ENCODE measurements at regions not wholly inside any gene's neighbourhood (a gene's known extent, or its start where the extent isn't known, plus 50 kb on each side); places are given as distances from the start of the nearest gene placed in this dataset.

DNA sequence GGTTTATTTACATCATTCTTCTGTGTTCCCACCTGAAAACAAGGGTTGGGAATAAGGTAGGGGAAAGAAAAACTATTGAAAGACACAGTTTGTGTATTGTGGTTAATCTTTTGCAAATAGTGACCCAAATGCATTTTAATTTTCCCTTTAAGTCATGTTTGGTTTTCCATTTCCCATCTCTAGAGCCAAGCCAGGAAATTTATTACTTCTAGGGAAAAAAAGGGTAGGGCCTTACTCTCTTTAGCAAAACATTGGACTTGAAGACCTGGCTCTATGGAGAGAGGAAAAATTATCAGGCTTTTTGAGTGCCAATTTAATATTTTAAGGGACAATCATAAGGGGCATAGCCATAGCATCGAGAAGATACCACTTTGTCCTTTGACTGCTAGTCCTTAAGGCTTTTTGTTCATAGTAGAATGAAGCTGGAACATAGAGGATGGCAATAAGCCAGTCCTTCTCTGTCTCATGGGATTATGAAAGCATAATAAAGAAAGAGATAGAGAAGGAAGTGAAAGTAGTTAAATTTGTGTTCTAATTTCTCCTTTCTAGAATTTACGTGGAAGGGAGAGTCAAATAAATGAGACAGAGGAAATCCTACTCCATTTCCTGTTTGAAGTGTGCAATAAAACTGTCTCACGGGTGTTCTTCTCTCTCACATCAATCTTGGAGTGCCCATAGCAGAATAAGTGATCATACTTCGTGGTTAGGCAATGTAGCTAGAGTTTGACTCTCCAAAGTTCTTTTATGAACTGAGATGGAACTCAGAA lies 50.9 kb upstream of the PPFIA2 start:
- no peaks in the 10 kb centered on the region for H3K36me3 ChIP-seq (ENCODE audit: control insufficient read depth, insufficient read depth, low read length)
- no peak for DNase-seq (ENCODE audit: low read depth, low spot score)
- intact Hi-C loops (cut with micrococcal nuclease; ENCODE audit: unreplicated experiment) (no loop called here), in situ Hi-C loops (cut with HindIII; ENCODE audit: low pct_unique_long_range_greater_than_20kb, low sequenced_read_pairs) (no loop called here)
- ChIA-PET CTCF (no interaction called here), POLR2A (no interaction called here)
- TF ChIP-seq, protein P1, sequence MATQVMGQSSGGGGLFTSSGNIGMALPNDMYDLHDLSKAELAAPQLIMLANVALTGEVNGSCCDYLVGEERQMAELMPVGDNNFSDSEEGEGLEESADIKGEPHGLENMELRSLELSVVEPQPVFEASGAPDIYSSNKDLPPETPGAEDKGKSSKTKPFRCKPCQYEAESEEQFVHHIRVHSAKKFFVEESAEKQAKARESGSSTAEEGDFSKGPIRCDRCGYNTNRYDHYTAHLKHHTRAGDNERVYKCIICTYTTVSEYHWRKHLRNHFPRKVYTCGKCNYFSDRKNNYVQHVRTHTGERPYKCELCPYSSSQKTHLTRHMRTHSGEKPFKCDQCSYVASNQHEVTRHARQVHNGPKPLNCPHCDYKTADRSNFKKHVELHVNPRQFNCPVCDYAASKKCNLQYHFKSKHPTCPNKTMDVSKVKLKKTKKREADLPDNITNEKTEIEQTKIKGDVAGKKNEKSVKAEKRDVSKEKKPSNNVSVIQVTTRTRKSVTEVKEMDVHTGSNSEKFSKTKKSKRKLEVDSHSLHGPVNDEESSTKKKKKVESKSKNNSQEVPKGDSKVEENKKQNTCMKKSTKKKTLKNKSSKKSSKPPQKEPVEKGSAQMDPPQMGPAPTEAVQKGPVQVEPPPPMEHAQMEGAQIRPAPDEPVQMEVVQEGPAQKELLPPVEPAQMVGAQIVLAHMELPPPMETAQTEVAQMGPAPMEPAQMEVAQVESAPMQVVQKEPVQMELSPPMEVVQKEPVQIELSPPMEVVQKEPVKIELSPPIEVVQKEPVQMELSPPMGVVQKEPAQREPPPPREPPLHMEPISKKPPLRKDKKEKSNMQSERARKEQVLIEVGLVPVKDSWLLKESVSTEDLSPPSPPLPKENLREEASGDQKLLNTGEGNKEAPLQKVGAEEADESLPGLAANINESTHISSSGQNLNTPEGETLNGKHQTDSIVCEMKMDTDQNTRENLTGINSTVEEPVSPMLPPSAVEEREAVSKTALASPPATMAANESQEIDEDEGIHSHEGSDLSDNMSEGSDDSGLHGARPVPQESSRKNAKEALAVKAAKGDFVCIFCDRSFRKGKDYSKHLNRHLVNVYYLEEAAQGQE (IDR thresholded peaks at IDR 0.05; ENCODE audit: insufficient read depth in 1 of 2, low read depth in 2 of 2, low read length in 1 of 2): no peak
- TF ChIP-seq TCF7L2 (IDR thresholded peaks at IDR 0.05; ENCODE audit: low read depth, low read length) (no peak), SIN3A (IDR thresholded peaks at IDR 0.05; ENCODE audit: borderline replicate concordance, insufficient read depth, low read depth, low read length) (no peak), POLR2AphosphoS5 (IDR thresholded peaks at IDR 0.05; ENCODE audit: low read depth, low read length) (no peak)
- TF ChIP-seq, protein P2, sequence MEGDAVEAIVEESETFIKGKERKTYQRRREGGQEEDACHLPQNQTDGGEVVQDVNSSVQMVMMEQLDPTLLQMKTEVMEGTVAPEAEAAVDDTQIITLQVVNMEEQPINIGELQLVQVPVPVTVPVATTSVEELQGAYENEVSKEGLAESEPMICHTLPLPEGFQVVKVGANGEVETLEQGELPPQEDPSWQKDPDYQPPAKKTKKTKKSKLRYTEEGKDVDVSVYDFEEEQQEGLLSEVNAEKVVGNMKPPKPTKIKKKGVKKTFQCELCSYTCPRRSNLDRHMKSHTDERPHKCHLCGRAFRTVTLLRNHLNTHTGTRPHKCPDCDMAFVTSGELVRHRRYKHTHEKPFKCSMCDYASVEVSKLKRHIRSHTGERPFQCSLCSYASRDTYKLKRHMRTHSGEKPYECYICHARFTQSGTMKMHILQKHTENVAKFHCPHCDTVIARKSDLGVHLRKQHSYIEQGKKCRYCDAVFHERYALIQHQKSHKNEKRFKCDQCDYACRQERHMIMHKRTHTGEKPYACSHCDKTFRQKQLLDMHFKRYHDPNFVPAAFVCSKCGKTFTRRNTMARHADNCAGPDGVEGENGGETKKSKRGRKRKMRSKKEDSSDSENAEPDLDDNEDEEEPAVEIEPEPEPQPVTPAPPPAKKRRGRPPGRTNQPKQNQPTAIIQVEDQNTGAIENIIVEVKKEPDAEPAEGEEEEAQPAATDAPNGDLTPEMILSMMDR (IDR thresholded peaks at IDR 0.05): no peak
- BruUV-seq (replicated peaks): no TSS peak
- ATAC-seq: no peak
- no peaks in the 10 kb centered on the region for H3K4me1 ChIP-seq (ENCODE audit: control insufficient read depth, insufficient read depth, low read length)
- no peaks in the 10 kb centered on the region for H3K27me3 ChIP-seq (ENCODE audit: control insufficient read depth, insufficient read depth, low read length)
- no peak overlapping the region for H3K27ac ChIP-seq (ENCODE audit: low read length)
- H3K4me3 ChIP-seq (ENCODE audit: low read depth in 2 of 2, low read length in 2 of 2): no peak overlapping the region
- no peaks in the 10 kb centered on the region for H3K9me3 ChIP-seq (ENCODE audit: control insufficient read depth, insufficient read depth, low read depth, low read length)

DNA sequence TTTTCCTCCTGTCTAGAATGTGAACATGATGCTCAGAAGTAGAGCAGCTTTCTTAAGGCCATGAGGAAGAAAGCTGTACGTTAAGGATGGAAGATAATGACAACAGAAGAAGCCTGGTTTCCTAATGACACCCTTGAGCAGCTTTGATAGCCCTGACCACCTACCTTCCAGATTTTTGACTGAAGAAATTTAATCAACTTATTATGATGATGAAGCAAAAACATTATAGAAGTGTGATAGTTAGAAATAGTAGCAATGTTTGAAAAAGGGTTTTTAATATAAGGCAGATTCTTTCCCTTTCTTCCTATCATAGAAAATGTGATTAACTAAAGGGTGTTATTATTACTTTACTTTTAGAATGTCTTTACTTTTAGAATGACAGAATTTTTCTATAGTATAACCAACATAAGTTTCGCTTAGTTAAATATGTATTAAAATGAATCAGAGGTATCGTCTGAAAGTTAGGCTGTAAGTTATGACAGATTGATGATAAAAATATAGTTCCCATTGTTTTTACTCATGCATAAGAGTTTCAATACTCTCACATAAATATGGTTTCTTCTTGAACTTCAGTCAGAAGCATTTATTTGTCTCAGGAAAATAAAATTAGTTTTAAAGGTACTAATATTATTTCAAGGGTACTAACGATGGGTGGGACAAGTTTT lies 50.1 kb upstream of the PPFIA2 start:
- ATAC-seq: no peak
- CTCF ChIA-PET: no interaction called here
- no peak overlapping the region for H3K27ac ChIP-seq (ENCODE audit: low read length)
- no peaks in the 10 kb centered on the region for H3K36me3 ChIP-seq (ENCODE audit: control insufficient read depth, insufficient read depth, low read length)
- BruUV-seq (replicated peaks): no TSS peak
- in situ Hi-C loops (cut with HindIII; ENCODE audit: low pct_unique_long_range_greater_than_20kb, low sequenced_read_pairs): no loop called here
- H3K4me1 ChIP-seq (ENCODE audit: control insufficient read depth, insufficient read depth, low read length): no peaks in the 10 kb centered on the region
- intact Hi-C loops (cut with micrococcal nuclease; ENCODE audit: unreplicated experiment): no loop called here
- no peak for DNase-seq (ENCODE audit: low read depth, low spot score)
- H3K4me3 ChIP-seq (ENCODE audit: low read depth in 2 of 2, low read length in 2 of 2): no peak overlapping the region
- H3K9me3 ChIP-seq (ENCODE audit: control insufficient read depth, insufficient read depth, low read depth, low read length): no peaks in the 10 kb centered on the region
- H3K27me3 ChIP-seq (ENCODE audit: control insufficient read depth, insufficient read depth, low read length): no peaks in the 10 kb centered on the region
- TF ChIP-seq, protein P1 (IDR thresholded peaks at IDR 0.05; ENCODE audit: insufficient read depth in 1 of 2, low read depth in 2 of 2, low read length in 1 of 2): no peak
- TF ChIP-seq SIN3A (IDR thresholded peaks at IDR 0.05; ENCODE audit: borderline replicate concordance, insufficient read depth, low read depth, low read length) (no peak), POLR2AphosphoS5 (IDR thresholded peaks at IDR 0.05; ENCODE audit: low read depth, low read length) (no peak), TCF7L2 (IDR thresholded peaks at IDR 0.05; ENCODE audit: low read depth, low read length) (no peak)
- TF ChIP-seq, protein P2 (IDR thresholded peaks at IDR 0.05): no peak
- POLR2A ChIA-PET: no interaction called here
